SK-N-SH (cell line): ENCODE measurements at regions not wholly inside any gene's neighbourhood (a gene's known extent, or its start where the extent isn't known, plus 50 kb on each side); places are given as distances from the start of the nearest gene placed in this dataset.

Source experiments
- CTCF ChIA-PET: fragments of 300-600, 350-600 bp; formaldehyde crosslinking; extraction: SDS; loops from one replicate; lab custom pipeline; 2021; lab: Yijun Ruan, JAX
- POLR2A ChIA-PET: fragments of 350-600 bp; sonication (Branson Sonifier 250); formaldehyde crosslinking; extraction: SDS; loops from one replicate; lab custom pipeline; 2020; ENCODE audit warnings: antibody characterized with exemption, inconsistent platforms; lab: Yijun Ruan, JAX
- DNase-seq: peaks from one replicate; pipeline ENCODE4 v3.0.0; 2012
- H2AFZ ChIP-seq: fragments of 200-600 bp; sonication (generic); 2 replicates; pipeline ENCODE4 v1.8.1; 2016; ENCODE audit warnings: antibody characterized with exemption, mild to moderate bottlenecking, low read depth
- H3F3A ChIP-seq: fragments of 200-600 bp; sonication (generic); replicated peaks from 2 replicates; pipeline ENCODE3; 2016; ENCODE audit warnings: antibody characterized with exemption, mild to moderate bottlenecking; ENCODE audit not compliant: insufficient read depth
- H3K27ac ChIP-seq, 2 experiments: fragments of 200-500 bp in 1 of 2; fragments of 200-600 bp in 1 of 2; sonication (Bioruptor generic) in 1 of 2; sonication (generic), shearing (Covaris generic) in 1 of 2; 2 replicates each; pipeline versions ENCODE4 v1.5.1 to v1.6.1; 2014 to 2016; ENCODE audit warnings: low read depth in 2 of 2, inconsistent platforms in 1 of 2, low read length in 1 of 2, mild to moderate bottlenecking in 1 of 2, mixed read lengths in 1 of 2
- H3K27me3 ChIP-seq: fragments of 200-600 bp; sonication (generic), shearing (Covaris generic); 2 replicates; pipeline ENCODE4 v1.6.1; 2016; ENCODE audit warnings: mixed run types; ENCODE audit not compliant: insufficient read depth
- H3K36me3 ChIP-seq, 2 experiments: fragments of 200-500 bp in 1 of 2; fragments of 200-600 bp in 1 of 2; sonication (Bioruptor generic) in 1 of 2; sonication (generic) in 1 of 2; replicated peaks in 1 of 2; 2 replicates each; pipeline versions ENCODE3 to v1.5.1; 2014 to 2016; ENCODE audit warnings: low read length in 1 of 2, mild to moderate bottlenecking in 1 of 2; ENCODE audit not compliant: insufficient read depth in 2 of 2, control insufficient read depth in 1 of 2
- H3K4me1 ChIP-seq, 2 experiments: fragments of 200-500 bp in 1 of 2; fragments of 200-600 bp in 1 of 2; sonication (Bioruptor generic) in 1 of 2; sonication (generic), shearing (Covaris generic) in 1 of 2; 2 replicates each; pipeline versions ENCODE4 v1.5.1 to v1.6.1; 2014 to 2016; ENCODE audit warnings: low read depth in 1 of 2, low read length in 1 of 2, mixed run types in 1 of 2; ENCODE audit not compliant: insufficient read depth in 2 of 2, control insufficient read depth in 1 of 2
- H3K4me2 ChIP-seq: fragments of 200-600 bp; sonication (generic), shearing (Covaris generic); 2 replicates; pipeline ENCODE4 v1.6.1; 2017; ENCODE audit warnings: mixed run types
- H3K4me3 ChIP-seq, 2 experiments: fragments of 200-500 bp in 1 of 2; fragments of 200-600 bp in 1 of 2; sonication (Bioruptor generic) in 1 of 2; sonication (generic), shearing (Covaris generic) in 1 of 2; 2 replicates each; pipeline versions ENCODE4 v1.5.1 to v1.8.1; 2014 to 2016; ENCODE audit warnings: low read depth in 2 of 2, inconsistent platforms in 1 of 2, low read length in 1 of 2, mild to moderate bottlenecking in 1 of 2, mixed read lengths in 1 of 2, moderate library complexity in 1 of 2
- H3K79me2 ChIP-seq: fragments of 200-600 bp; sonication (generic); 2 replicates; pipeline ENCODE4 v1.8.1; 2017; ENCODE audit warnings: mild to moderate bottlenecking; ENCODE audit not compliant: insufficient read depth
- H3K9ac ChIP-seq: fragments of 200-600 bp; sonication (generic); 2 replicates; pipeline ENCODE4 v1.6.1; 2017; ENCODE audit warnings: mixed run types
- H3K9me2 ChIP-seq: fragments of 200-600 bp; sonication (generic); 2 replicates; pipeline ENCODE4 v1.6.1; 2017; ENCODE audit warnings: mixed run types
- H3K9me3 ChIP-seq: fragments of 200-600 bp; sonication (generic); 2 replicates; pipeline ENCODE4 v1.6.1; 2017; ENCODE audit warnings: mixed run types, mild to moderate bottlenecking, moderate library complexity
- H4K20me1 ChIP-seq: fragments of 200-600 bp; sonication (generic); 2 replicates; pipeline ENCODE4 v1.6.1; 2017; ENCODE audit warnings: mild to moderate bottlenecking, mixed run types; ENCODE audit not compliant: insufficient read depth
- CHD2 ChIP-seq: fragments of 150-350 bp; IDR thresholded peaks from 2 replicates; pipeline ENCODE4 v1.6.1; 2018; ENCODE audit warnings: low read length; ENCODE audit not compliant: partially characterized antibody
- ELF1 ChIP-seq: IDR thresholded peaks from 2 replicates; pipeline ENCODE4 v1.4.0; 2012
- FOSL2 ChIP-seq: IDR thresholded peaks from 2 replicates; pipeline ENCODE4 v1.4.0; 2012; ENCODE audit warnings: low read depth, mild to moderate bottlenecking, moderate library complexity, borderline replicate concordance
- FOXM1 ChIP-seq: IDR thresholded peaks from 2 replicates; pipeline ENCODE4 v1.4.0; 2012; ENCODE audit warnings: low read depth, mild to moderate bottlenecking
- GABPA ChIP-seq: IDR thresholded peaks from 2 replicates; pipeline ENCODE4 v1.4.0; 2012; ENCODE audit warnings: low read depth, mild to moderate bottlenecking
- GATA2 ChIP-seq: sonication (generic); formaldehyde crosslinking; IDR thresholded peaks from 2 replicates; pipeline ENCODE4 v1.5.0; 2020; ENCODE audit warnings: mild to moderate bottlenecking, missing genetic modification reagents
- IRF3 ChIP-seq: fragments of 150-350 bp; IDR thresholded peaks from 2 replicates; pipeline ENCODE4 v1.6.1; 2016; ENCODE audit warnings: mild to moderate bottlenecking, low read depth, low read length
- JUND ChIP-seq: IDR thresholded peaks from 2 replicates; pipeline ENCODE4 v1.4.0; 2012
- NRF1 ChIP-seq: IDR thresholded peaks from 2 replicates; pipeline ENCODE4 v1.6.1; 2012; ENCODE audit warnings: low read depth, mild to moderate bottlenecking, low read length
- POLR2AphosphoS5 ChIP-seq: IDR thresholded peaks from 2 replicates; pipeline ENCODE4 v1.6.1; 2012; ENCODE audit warnings: low read depth, low read length
- RCOR1 ChIP-seq: fragments of 150-350 bp; IDR thresholded peaks from 2 replicates; pipeline ENCODE4 v1.6.1; 2017; ENCODE audit warnings: antibody characterized with exemption, low read length
- REST ChIP-seq: IDR thresholded peaks from 2 replicates; pipeline ENCODE4 v1.6.1; 2012; ENCODE audit warnings: mild to moderate bottlenecking, low read depth, low read length, moderate library complexity
- SIN3A ChIP-seq: IDR thresholded peaks from 2 replicates; pipeline ENCODE4 v1.6.1; 2012; ENCODE audit warnings: low read depth, mild to moderate bottlenecking, low read length, moderate library complexity, borderline replicate concordance
- USF1 ChIP-seq: IDR thresholded peaks from 2 replicates; pipeline ENCODE4 v1.4.0; 2012; ENCODE audit warnings: low read depth, borderline replicate concordance
- USF2 ChIP-seq: fragments of 150-350 bp; IDR thresholded peaks from 2 replicates; pipeline ENCODE4 v1.6.1; 2017; ENCODE audit warnings: antibody characterized with exemption, low read length, low read depth, borderline replicate concordance
- YY1 ChIP-seq: IDR thresholded peaks from 2 replicates; pipeline ENCODE4 v1.4.0; 2012; ENCODE audit warnings: low read depth, mild to moderate bottlenecking
- ZBTB33 ChIP-seq: IDR thresholded peaks from 2 replicates; pipeline ENCODE4 v1.4.0; 2012; ENCODE audit warnings: low read depth, borderline replicate concordance
- WGBS: methylation state at CpG from one replicate; pipeline ENCODE4 v1.1.6; 2017; ENCODE audit warnings: low lambda C conversion rate; 5-methylcytosine and 5-hydroxymethylcytosine counted together

GRCh38 chr4:171186700-171187099 lies 626.5 kb upstream of the GALNTL6 start (continued):
- TF ChIP-seq ZBTB33 (no peak), SIN3A (no peak), ELF1 (no peak), GABPA (no peak), USF2 (no peak)
- TF ChIP-seq, all 33 proteins: peak for 0

- no peaks in the 10 kb centered on the region; the same call in 1 of the 2 replicates for H3K9me3 ChIP-seq
- no peaks in the 10 kb centered on the region for H3F3A ChIP-seq
- H3K4me2 ChIP-seq, result no peak overlapping the region
- H3K27ac ChIP-seq, result no peak overlapping the region
- H3K27me3 ChIP-seq, result no peaks in the 10 kb centered on the region
- CTCF ChIA-PET, result no interaction called here
- no peaks in the 10 kb centered on the region for H3K79me2 ChIP-seq
- no peaks in the 10 kb centered on the region for H3K4me1 ChIP-seq
- H3K9me2 ChIP-seq, result no peaks in the 10 kb centered on the region
- 82% methylated on average over 1 of the region's 1 CpG for WGBS
- POLR2A ChIA-PET, result no interaction called here
- no peak overlapping the region for H2AFZ ChIP-seq
- no peak for TF ChIP-seq RCOR1
- TF ChIP-seq JUND, result no peak
- TF ChIP-seq IRF3, result no peak
- no peak for TF ChIP-seq GATA2
- no peak for TF ChIP-seq YY1
- no peak for TF ChIP-seq NRF1
- no peak for TF ChIP-seq POLR2AphosphoS5
- no peak for TF ChIP-seq REST
- TF ChIP-seq FOSL2, result no peak
- TF ChIP-seq CHD2, result no peak
- no peak for TF ChIP-seq USF1
- TF ChIP-seq FOXM1, result no peak
- no peak overlapping the region for H3K4me3 ChIP-seq
- no peak for DNase-seq
- H4K20me1 ChIP-seq, result no peaks in the 10 kb centered on the region
- H3K9ac ChIP-seq, result no peak overlapping the region
- H3K36me3 ChIP-seq, result no peaks in the 10 kb centered on the region
These were observed 632.1 kb upstream of the GALNTL6 start for GRCh38 chr4:171181090-171181489.
